Left lung (tissue), 4 donors: ENCODE measurements at regions not wholly inside any gene's neighbourhood (a gene's known extent, or its start where the extent isn't known, plus 50 kb on each side); places are given as distances from the start of the nearest gene placed in this dataset.
"Not testable (repeated sequence)": the region's sequence is repeated elsewhere in the genome, so short reads cannot be mapped to it uniquely, and the experiment has no call there.

Source experiments
- ATAC-seq: fragments of 200-7000 bp; cut with Tn5 transposase; one replicate; pipeline ENCODE4 v1.9.1; 2020; ENCODE audit warnings: moderate library complexity
- DNase-seq, 4 donors: peaks; one replicate each; pipeline ENCODE4 v3.0.0-alpha.2; 2013 to 2020
- H3K27ac ChIP-seq, 2 donors: fragments of 200-600 bp; sonication (generic) in 1 of 2; one replicate each; pipeline versions ENCODE4 v1.5.0 to v1.8.0; 2020 to 2021
- H3K27me3 ChIP-seq, 2 donors: fragments of 200-600 bp; sonication (generic) in 1 of 2; one replicate each; pipeline versions ENCODE4 v1.5.0 to v1.8.0; 2020 to 2021
- H3K36me3 ChIP-seq, 2 donors: fragments of 200-600 bp; sonication (generic) in 1 of 2; one replicate each; pipeline versions ENCODE4 v1.5.0 to v1.8.0; 2020 to 2021
- H3K4me1 ChIP-seq, 2 donors: fragments of 200-600 bp; one replicate each; pipeline ENCODE4 v1.8.0; 2021
- H3K4me3 ChIP-seq, 2 donors: fragments of 200-600 bp; sonication (generic) in 1 of 2; one replicate each; pipeline versions ENCODE4 v1.5.0 to v1.8.0; 2020 to 2021; ENCODE audit warnings: mild to moderate bottlenecking in 1 of 2
- H3K9me3 ChIP-seq, 2 donors: fragments of 200-600 bp; sonication (generic) in 1 of 2; one replicate each; pipeline versions ENCODE4 v1.5.0 to v1.8.0; 2020 to 2021
- CTCF ChIP-seq, 2 donors: fragments of 200-600 bp; sonication (generic) in 1 of 2; IDR thresholded peaks; one replicate each; pipeline versions ENCODE4 v1.5.0 to v1.8.0; 2021; ENCODE audit warnings: antibody characterized with exemption in 2 of 2
- intact Hi-C, 2 donors: fragments of 100-400 bp; cut with DNase I; formaldehyde crosslinking; loops; one replicate each; pipeline versions ENCODE4 v1.11.2 to v1.14.2; 2022
- donor health status: DM: no; HTN: yes; CAD: no.
- donor health status: DM: no; HTN: no; CAD: no.

DNA sequence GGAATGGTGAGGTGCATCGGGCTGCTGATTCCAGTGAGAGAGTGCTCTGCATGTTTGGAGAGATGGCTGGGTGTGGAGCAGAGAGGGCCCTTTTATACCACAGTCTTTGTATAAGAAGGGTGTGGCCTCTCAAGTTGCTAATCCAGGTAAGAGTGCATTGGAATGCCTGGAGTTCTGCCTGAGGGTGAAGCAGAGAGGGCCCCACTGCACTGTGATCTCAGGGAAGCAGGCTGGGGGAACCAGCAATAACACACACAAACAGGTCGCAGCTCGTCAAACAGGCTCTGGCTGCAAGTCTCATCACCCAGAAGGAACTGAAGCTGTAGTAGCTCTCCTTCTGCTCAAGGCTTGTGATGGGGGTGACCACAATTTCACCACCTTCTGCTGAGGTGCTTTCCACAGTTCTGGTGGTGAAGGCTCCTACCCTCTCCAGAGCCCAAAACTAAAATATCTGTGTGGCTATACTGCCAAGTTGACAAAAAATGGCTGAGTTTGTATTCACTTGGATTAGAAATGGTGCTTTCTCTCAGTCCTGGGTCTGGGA is 687.4 kb upstream of the HS3ST1 start:
- Histone ChIP-seq H3K9me3 (peaks cover 0 to 33% of the 10 kb centered on the region in 2 donors), H3K36me3 (no peaks in the 10 kb centered on the region), H3K27me3 (no peaks in the 10 kb centered on the region), H3K27ac (no peak overlapping the region), H3K4me3 (no peak overlapping the region), H3K4me1 (peaks cover 0 to 14% of the 10 kb centered on the region in 2 donors)
- intact Hi-C loops: no loop called here
- TF ChIP-seq CTCF (IDR thresholded peaks at IDR 0.05): no peak
- ATAC-seq (peak; percentile 63), DNase-seq (no peak)

GRCh38 chr4:12110627-12111026 is 681.9 kb upstream of the HS3ST1 start:
- H3K4me3 ChIP-seq: no peak overlapping the region
- ATAC-seq: no peak
- DNase-seq: no peak
- H3K4me1 ChIP-seq: no peaks in the 10 kb centered on the region
- TF ChIP-seq CTCF (IDR thresholded peaks at IDR 0.05): no peak
- no peak overlapping the region for H3K27ac ChIP-seq
- intact Hi-C loops: no loop called here
- peaks cover 0 to 33% of the 10 kb centered on the region in 2 donors for H3K9me3 ChIP-seq
- no peaks in the 10 kb centered on the region for H3K27me3 ChIP-seq
- H3K36me3 ChIP-seq: no peaks in the 10 kb centered on the region

DNA sequence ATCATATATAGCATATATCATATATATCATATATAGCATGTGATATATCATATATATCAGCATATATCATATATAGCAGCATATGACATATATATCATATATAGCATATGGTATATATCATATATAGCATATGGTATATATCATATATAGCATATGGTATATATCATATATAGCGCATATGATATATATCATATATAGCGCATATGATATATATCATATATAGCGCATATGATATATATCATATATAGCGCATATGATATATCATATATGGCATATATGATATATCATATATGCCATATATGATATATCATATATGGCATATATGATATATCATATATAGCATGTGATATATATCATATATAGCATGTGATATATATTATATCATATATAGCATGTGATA is 680.4 kb upstream of the HS3ST1 start:
- ATAC-seq, H3K27me3 ChIP-seq, H3K36me3 ChIP-seq, DNase-seq, H3K4me1 ChIP-seq, H3K27ac ChIP-seq, H3K4me3 ChIP-seq, intact Hi-C loops: not testable (repeated sequence)
- peaks cover 0 to 22% of the 10 kb centered on the region in 2 donors for H3K9me3 ChIP-seq

DNA sequence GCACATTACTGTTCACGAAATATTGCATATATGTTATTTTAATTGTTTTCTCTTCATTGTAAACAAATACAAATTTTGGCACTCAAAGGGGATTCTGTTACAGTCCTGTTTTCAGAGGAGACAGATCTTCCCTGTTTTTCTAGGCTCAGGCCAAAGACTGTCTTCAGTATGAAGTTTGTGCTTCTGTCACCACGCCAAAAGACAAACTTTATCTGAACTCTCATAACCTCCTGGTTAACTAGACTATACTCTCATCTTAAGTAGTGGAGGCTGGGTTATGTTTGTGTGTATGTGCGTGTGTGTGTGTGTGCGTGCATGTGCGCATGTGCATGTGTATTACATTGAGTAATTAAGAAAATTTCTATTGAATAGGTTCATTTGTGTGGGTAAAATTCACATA is 676.8 kb upstream of the HS3ST1 start:
- intact Hi-C loops: no loop called here
- Histone ChIP-seq H3K27me3 (no peaks in the 10 kb centered on the region), H3K4me3 (no peak overlapping the region), H3K27ac (no peak overlapping the region), H3K36me3 (no peaks in the 10 kb centered on the region), H3K9me3 (peaks cover 0 to 2% of the 10 kb centered on the region in 2 donors), H3K4me1 (no peaks in the 10 kb centered on the region)
- no peak for TF ChIP-seq CTCF (IDR thresholded peaks at IDR 0.05)
- DNase-seq: peak in 1 of 4 donors; percentile 13
- ATAC-seq: no peak

DNA sequence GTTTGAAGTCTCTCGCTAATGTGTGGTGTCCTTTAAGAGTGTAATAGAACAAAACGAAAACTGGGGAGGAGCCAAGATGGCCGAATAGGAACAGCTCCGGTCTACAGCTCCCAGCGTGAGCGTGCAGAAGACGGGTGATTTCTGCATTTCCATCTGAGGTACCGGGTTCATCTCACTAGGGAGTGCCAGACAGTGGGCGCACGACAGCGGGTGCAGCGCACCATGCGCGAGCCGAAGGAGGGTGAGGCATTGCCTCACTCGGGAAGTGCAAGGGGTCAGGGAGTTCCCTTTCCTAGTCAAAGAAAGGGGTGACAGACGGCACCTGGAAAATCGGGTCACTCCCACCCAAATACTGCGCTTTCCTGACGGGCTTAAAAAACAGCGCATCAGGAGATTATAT is 661.2 kb upstream of the HS3ST1 start:
- H3K27ac ChIP-seq, H3K4me3 ChIP-seq, DNase-seq, ATAC-seq, H3K9me3 ChIP-seq, H3K36me3 ChIP-seq, H3K27me3 ChIP-seq, intact Hi-C loops, H3K4me1 ChIP-seq: not testable (repeated sequence)

GRCh38 chr4:12084690-12085089 is 656.0 kb upstream of the HS3ST1 start:
- Histone ChIP-seq H3K9me3 (peaks cover 0 to 7% of the 10 kb centered on the region in 2 donors), H3K36me3 (no peaks in the 10 kb centered on the region), H3K27me3 (no peaks in the 10 kb centered on the region), H3K4me1 (no peaks in the 10 kb centered on the region), H3K27ac (no peak overlapping the region), H3K4me3 (no peak overlapping the region)
- ATAC-seq (no peak), DNase-seq (no peak)
- TF ChIP-seq CTCF (IDR thresholded peaks at IDR 0.05): no peak
- intact Hi-C loops: no loop called here
